ENCODE measurements at regions not wholly inside any gene's neighbourhood (a gene's known extent, or its start where the extent isn't known, plus 50 kb on each side); places are given as distances from the start of the nearest gene placed in this dataset.

DNA sequence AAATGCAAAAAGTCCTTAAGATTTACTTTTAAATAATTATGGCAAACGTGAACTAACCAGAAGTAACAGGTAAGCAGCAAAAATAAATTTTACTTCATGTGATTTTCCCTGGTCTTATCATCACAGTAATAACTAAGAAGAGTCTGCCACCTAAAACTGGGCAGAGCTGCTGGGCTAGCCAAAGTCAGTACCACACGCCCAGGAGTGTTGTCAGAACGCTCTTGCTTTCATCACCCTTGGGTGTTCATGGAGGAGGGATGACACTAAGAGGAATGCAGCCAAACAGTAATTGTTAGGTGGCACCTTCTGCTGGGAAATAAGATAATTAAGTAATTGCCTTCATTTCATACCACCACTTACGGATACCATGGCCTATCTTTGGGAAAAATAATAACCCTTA, 92.0 kb upstream of the NEUROD1 start:
- Histone ChIP-seq H3K27ac (no peak overlapping the region), H3K27me3 (no peaks in the 10 kb centered on the region), H3K9me3 (no peaks in the 10 kb centered on the region), H3K36me3 (replicated peaks in 1 of 2; ENCODE audit: insufficient read depth in 1 of 2, low read depth in 2 of 2) (no peaks in the 10 kb centered on the region), H3K4me3 (no peak overlapping the region), H3K4me1 (no peaks in the 10 kb centered on the region)
- DNase-seq = no peak
- WGBS, 2 donors = 92 to 99% methylated on average over 4 of the region's 4 CpGs
- TF ChIP-seq POLR2A (IDR thresholded peaks at IDR 0.05) = no peak
- TF ChIP-seq, protein P1, sequence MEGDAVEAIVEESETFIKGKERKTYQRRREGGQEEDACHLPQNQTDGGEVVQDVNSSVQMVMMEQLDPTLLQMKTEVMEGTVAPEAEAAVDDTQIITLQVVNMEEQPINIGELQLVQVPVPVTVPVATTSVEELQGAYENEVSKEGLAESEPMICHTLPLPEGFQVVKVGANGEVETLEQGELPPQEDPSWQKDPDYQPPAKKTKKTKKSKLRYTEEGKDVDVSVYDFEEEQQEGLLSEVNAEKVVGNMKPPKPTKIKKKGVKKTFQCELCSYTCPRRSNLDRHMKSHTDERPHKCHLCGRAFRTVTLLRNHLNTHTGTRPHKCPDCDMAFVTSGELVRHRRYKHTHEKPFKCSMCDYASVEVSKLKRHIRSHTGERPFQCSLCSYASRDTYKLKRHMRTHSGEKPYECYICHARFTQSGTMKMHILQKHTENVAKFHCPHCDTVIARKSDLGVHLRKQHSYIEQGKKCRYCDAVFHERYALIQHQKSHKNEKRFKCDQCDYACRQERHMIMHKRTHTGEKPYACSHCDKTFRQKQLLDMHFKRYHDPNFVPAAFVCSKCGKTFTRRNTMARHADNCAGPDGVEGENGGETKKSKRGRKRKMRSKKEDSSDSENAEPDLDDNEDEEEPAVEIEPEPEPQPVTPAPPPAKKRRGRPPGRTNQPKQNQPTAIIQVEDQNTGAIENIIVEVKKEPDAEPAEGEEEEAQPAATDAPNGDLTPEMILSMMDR (IDR thresholded peaks at IDR 0.05) = no peak
- intact Hi-C loops (cut with DNase I) = no loop called here
- ATAC-seq = no peak

DNA sequence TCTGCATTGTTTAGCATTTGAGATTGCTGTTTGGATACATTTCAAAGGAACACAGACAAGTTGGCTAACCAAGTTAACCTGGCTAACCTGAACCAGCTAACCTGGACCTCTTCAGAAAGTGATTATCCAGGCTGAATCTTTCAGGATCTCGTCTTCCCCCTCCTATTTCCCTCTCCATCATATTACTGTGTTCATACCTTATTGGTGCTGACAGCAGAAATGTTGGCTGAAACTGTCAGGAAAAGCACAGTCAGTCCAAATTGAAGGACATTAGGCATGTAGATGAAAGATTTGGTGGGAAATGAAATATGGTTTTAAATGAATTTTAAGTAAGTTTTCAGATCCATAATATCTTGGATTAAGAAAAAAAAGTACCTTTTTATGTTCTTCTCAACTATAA, 92.5 kb upstream of the NEUROD1 start:
- Histone ChIP-seq H3K4me3 (no peak overlapping the region), H3K4me1 (peaks cover 3% of the 10 kb centered on the region), H3K27ac (no peak overlapping the region), H3K36me3 (replicated peaks in 1 of 2; ENCODE audit: insufficient read depth in 1 of 2, low read depth in 2 of 2) (no peaks in the 10 kb centered on the region), H3K27me3 (no peaks in the 10 kb centered on the region), H3K9me3 (no peaks in the 10 kb centered on the region)
- DNase-seq (no peak), ATAC-seq (no peak)
- intact Hi-C loops (cut with DNase I) = no loop called here
- TF ChIP-seq POLR2A (IDR thresholded peaks at IDR 0.05) = no peak
- TF ChIP-seq, protein P1 (IDR thresholded peaks at IDR 0.05) = no peak
- WGBS, 2 donors = 88 to 100% methylated on average over 1 of the region's 1 CpG

DNA sequence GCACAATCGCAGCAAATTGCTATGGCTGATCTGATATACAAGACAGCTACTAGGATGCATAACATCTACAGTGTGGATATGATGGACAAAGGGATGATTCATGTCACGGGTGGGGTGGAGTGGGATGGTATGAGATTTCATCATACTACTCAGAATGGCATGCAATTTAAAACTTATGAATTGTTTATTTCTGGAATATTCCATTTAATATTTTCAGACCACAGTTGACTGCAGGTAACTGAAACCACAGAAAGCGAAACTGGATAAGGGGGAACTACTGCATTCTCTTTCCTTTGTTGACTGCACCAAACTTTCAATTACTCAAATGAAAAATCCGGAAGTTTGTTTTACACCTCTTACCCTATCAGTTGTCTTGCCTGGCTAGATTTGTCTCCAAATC, 94.4 kb upstream of the NEUROD1 start:
- H3K4me1 ChIP-seq = peaks cover 15% of the 10 kb centered on the region
- H3K4me3 ChIP-seq = no peak overlapping the region
- DNase-seq (no peak), ATAC-seq (no peak)
- TF ChIP-seq, protein P1 (IDR thresholded peaks at IDR 0.05) = no peak
- no peak for TF ChIP-seq POLR2A (IDR thresholded peaks at IDR 0.05)
- H3K36me3 ChIP-seq (replicated peaks in 1 of 2; ENCODE audit: insufficient read depth in 1 of 2, low read depth in 2 of 2) = no peaks in the 10 kb centered on the region
- intact Hi-C loops (cut with DNase I) = no loop called here
- H3K27ac ChIP-seq = no peak overlapping the region
- H3K9me3 ChIP-seq = no peaks in the 10 kb centered on the region
- no peaks in the 10 kb centered on the region for H3K27me3 ChIP-seq
- 88 to 97% methylated on average over 4 of the region's 4 CpGs for WGBS, 2 donors

DNA sequence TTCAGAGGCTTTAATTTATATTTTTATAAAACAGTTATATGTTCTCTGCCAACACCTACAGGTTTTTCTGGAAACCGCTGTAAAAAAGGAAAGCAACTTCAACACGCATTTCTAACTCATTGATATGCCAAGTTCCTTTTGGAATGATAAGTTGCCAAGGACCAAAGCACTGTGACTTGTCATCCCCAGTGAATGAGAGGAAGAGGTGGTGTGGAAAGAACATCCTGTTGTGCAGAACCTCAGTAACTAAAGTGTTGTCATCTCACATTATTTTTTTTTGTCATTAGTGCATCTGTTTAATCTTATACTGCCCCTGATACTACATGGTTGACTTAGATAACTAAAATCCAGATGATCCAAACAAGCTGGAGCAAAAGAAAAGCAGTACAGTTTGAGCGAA, 96.0 kb upstream of the NEUROD1 start:
- intact Hi-C loops (cut with DNase I) = no loop called here
- Histone ChIP-seq H3K4me3 (no peak overlapping the region), H3K4me1 (peaks cover 32% of the 10 kb centered on the region), H3K27ac (no peak overlapping the region), H3K36me3 (replicated peaks in 1 of 2; ENCODE audit: insufficient read depth in 1 of 2, low read depth in 2 of 2) (no peaks in the 10 kb centered on the region), H3K9me3 (no peaks in the 10 kb centered on the region), H3K27me3 (no peaks in the 10 kb centered on the region)
- ATAC-seq (no peak), DNase-seq (no peak)
- no peak for TF ChIP-seq POLR2A (IDR thresholded peaks at IDR 0.05)
- TF ChIP-seq, protein P1 (IDR thresholded peaks at IDR 0.05) = no peak
- WGBS, 2 donors = 76 to 81% methylated on average over 3 of the region's 3 CpGs

DNA sequence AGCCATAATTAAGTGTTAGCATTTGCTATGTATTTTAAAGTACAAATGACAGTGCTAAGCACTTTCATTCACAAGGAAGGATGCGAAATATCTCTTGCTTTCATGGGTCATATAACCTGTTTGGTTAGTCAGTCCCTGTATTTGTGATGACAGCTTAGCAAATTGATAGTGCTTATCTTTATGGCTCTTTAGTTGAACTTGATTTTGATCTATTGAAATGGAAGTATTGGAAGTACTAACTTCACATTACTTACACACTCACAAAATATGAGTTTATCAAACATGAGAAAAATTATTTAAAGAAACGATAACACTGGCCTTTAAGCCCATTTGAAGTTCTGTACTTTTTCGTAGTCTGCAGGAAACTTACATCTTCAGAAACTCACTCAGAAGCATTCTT, 97.4 kb upstream of the NEUROD1 start:
- Histone ChIP-seq H3K4me1 (peaks cover 35% of the 10 kb centered on the region), H3K9me3 (no peaks in the 10 kb centered on the region), H3K36me3 (replicated peaks in 1 of 2; ENCODE audit: insufficient read depth in 1 of 2, low read depth in 2 of 2) (no peaks in the 10 kb centered on the region), H3K4me3 (no peak overlapping the region), H3K27ac (no peak overlapping the region), H3K27me3 (no peaks in the 10 kb centered on the region)
- 76 to 83% methylated on average over 3 of the region's 3 CpGs for WGBS, 2 donors
- DNase-seq = no peak
- no peak for ATAC-seq
- TF ChIP-seq, protein P1 (IDR thresholded peaks at IDR 0.05) = no peak
- TF ChIP-seq POLR2A (IDR thresholded peaks at IDR 0.05) = no peak
- intact Hi-C loops (cut with DNase I) = no loop called here
